HFF-Myc (cell line): ENCODE measurements at regions not wholly inside any gene's neighbourhood (a gene's known extent, or its start where the extent isn't known, plus 50 kb on each side); places are given as distances from the start of the nearest gene placed in this dataset.
A peak's percentile ranks its signal among the peaks of the same experiment; 100 is the strongest.
"Not testable (repeated sequence)": the region's sequence is repeated elsewhere in the genome, so short reads cannot be mapped to it uniquely, and the experiment has no call there.

Experiments
- DNase-seq: peaks from one replicate; pipeline ENCODE4 v3.0.0-alpha.2; 2011; ENCODE audit warnings: low read depth; ENCODE audit errors: extremely low read depth
- H3K4me3 ChIP-seq: replicated peaks from 2 replicates; pipeline ENCODE4 v1.5.1; 2011; ENCODE audit warnings: low read depth, mild to moderate bottlenecking, control low read depth, low read length
- TF ChIP-seq, protein P1 (sequence below): IDR thresholded peaks from 2 replicates; pipeline ENCODE4 v1.5.1; 2012; ENCODE audit warnings: mild to moderate bottlenecking, low read depth, low read length, control low read depth; ENCODE audit errors: missing control alignments

DNA sequence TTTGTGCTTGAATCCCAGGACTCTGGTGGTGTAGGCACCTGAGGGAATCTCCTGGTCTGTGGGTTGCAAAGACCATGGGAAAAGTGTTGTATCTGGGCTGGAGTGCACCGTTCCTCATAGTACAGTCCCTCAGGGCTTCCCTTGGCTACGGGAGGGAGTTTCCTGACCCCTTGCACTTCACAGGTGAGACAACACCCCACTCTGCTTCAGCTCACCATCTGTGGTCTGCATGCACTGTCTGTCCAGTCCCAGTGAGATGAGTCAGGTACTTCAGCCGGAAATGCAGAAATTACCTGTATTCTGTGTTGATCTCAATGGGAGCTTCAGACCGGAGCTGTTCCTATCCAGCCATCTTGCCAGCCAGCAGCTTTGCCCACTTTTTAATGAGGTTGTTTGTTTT, 353.0 kb upstream of the IRS4 start:
- no peak overlapping the region for H3K4me3 ChIP-seq
- DNase-seq = no peak
- TF ChIP-seq, protein P1, sequence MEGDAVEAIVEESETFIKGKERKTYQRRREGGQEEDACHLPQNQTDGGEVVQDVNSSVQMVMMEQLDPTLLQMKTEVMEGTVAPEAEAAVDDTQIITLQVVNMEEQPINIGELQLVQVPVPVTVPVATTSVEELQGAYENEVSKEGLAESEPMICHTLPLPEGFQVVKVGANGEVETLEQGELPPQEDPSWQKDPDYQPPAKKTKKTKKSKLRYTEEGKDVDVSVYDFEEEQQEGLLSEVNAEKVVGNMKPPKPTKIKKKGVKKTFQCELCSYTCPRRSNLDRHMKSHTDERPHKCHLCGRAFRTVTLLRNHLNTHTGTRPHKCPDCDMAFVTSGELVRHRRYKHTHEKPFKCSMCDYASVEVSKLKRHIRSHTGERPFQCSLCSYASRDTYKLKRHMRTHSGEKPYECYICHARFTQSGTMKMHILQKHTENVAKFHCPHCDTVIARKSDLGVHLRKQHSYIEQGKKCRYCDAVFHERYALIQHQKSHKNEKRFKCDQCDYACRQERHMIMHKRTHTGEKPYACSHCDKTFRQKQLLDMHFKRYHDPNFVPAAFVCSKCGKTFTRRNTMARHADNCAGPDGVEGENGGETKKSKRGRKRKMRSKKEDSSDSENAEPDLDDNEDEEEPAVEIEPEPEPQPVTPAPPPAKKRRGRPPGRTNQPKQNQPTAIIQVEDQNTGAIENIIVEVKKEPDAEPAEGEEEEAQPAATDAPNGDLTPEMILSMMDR = no peak

DNA sequence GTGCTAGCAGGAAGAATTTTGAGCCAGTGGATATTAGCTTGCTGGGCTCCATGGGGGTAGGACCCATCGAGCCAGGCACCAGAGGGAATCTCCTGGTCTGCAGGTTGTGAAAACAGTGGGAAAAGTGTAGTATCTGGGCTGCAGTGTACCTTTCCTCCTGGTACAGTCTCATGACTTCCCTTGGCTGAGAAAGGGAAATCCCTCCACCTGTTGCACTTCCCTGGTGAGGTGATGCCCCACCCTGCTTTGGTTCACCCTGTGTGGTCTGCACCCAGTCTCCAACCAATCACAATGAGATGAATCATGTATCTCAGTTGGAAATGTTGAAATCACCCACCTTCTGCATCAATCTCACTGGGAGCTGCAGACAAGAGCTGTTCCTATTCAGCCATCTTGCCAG, 341.4 kb upstream of the IRS4 start:
- TF ChIP-seq, protein P1 = no peak
- DNase-seq = no peak
- no peak overlapping the region for H3K4me3 ChIP-seq

DNA sequence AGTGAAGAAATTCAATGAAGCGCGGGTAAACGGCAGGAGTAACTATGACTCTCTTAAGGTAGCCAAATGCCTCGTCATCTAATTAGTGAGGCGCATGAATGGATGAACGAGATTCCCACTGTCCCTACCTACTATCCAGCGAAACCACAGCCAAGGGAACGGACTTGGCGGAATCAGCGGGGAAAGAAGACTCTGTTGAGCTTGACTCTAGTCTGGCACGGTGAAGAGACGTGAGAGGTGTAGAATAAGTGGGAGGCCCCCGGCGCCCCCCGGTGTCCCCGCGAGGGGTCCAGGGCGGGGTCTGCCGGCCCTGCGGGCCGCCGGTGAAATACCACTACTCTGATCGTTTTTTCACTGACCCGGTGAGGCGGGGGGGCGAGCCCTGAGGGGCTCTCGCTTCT, 317.8 kb upstream of the IRS4 start:
- not testable (repeated sequence) for H3K4me3 ChIP-seq
- peak; percentile 25 for DNase-seq

DNA sequence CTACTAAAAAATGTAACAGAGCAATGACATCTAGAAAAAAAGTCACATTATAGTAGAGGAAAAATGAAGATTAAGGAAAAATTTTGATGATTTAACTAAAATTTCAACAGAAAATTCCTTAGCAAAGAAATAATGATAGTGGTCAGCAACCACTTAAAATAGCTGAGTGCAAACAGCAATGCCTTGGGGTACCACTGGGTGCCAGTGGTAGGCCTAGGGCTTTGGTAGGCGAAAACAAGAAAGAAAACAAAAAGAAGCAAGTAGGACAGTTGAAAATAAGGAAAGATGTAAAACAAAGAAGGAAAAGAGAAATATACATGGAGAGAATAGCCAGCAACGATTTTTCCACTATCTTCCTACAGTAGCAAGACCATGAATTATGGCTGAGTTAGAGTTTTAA, 313.5 kb upstream of the IRS4 start:
- no peak for DNase-seq
- TF ChIP-seq, protein P1 = no peak
- H3K4me3 ChIP-seq = no peak overlapping the region

DNA sequence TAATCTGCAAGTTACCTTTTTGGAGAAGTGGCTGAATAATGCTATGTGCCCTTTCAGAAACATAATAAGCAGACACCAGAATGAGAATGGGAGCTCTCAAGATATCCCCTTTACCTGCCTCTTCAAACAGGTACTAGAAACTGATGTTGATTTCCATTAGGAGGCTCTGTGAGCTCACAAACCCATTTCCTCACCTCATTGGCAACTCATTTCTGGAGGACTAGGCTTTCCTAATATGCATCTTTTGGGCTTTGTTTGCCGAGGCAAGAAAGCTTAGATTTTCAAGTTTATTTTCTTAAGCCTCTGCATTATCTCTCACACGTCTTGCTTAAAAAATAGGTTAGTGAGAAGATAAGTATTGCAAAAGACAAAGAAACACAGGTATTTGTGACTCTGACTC, 313.1 kb upstream of the IRS4 start:
- TF ChIP-seq, protein P1 = no peak
- no peak overlapping the region for H3K4me3 ChIP-seq
- DNase-seq = no peak

DNA sequence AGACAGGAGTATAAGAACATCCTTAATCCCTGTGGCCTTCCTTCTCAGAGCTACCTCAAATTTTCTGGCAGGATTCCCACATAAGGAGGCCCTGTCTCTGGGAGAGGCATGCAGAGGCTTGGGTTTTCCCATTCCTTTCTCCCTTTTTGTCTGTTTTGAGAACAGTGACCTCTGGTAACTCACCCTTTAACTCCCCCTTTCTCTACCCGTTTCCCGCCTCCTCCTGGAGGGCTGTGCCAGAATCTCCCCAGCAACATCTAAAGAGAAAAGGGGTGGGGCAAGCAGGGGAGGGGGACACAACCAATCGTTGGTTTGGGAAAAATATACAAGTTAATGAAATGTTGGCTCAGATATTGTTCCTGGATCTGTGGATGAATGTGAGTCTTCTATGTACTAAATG, 303.7 kb upstream of the IRS4 start:
- no peak overlapping the region for H3K4me3 ChIP-seq
- TF ChIP-seq, protein P1 = no peak
- no peak for DNase-seq

DNA sequence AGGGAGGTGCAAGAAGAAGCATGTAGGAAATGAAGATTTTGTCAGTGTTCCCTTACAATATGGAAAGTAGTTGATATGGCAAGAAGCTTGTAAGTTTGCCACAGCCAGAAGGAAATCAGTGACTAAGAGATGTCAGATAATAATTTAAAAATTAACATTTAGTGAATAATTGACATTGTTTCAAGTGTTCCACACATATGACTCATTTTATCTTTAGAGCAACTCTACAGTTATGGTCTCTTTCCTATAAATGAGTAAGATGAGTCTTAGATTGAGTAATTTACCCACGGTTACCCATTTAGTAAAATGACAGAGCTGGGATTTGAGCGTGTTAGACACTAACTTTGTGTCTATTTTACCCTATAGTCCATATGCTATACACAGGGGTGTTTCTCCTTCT, 300.3 kb upstream of the IRS4 start:
- no peak for DNase-seq
- no peak overlapping the region for H3K4me3 ChIP-seq
- TF ChIP-seq, protein P1 = no peak

DNA sequence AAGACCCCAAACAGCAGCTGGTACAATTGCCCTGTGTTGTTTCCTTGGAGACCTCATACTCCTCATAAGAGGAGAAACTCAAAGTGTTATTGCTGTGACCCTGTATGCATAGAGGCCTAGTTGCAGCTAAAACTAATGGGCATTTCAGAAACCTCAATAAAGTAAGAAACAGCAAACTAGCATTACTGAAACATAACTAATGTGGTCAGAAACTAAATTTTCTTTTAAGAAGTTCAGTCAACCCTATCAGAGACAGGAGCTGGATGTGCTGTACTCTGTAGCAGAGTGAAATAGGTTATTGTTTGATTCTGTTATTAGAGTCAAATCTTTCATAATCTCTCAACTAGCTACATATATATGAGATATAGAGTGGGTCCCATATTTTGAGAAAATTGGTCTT, 257.5 kb upstream of the IRS4 start:
- no peak for DNase-seq
- TF ChIP-seq, protein P1 = no peak
- H3K4me3 ChIP-seq = no peak overlapping the region

DNA sequence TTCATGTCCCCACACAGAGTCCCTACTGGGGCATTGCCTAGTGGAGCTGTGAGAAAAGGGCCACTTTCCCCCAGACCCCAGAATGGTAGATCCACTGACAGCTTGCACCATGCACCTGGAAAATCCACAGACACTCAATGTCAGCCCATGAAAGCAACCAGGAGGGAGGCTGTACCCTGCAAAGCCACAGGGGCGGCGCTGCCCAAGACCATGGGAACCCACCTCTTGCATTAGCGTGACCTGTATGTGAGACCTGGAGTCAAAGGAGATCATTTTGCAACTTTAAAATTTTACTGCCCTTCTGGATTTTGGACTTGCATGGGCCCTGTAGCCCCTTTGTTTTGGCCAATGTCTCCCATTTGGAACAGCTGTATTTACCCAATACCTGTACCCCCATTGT, 236.5 kb upstream of the IRS4 start:
- H3K4me3 ChIP-seq = not testable (repeated sequence)

More for the DNA sequence above, 236.5 kb upstream of the IRS4 start:
- DNase-seq = not testable (repeated sequence)
